ENCODE measurements at regions not wholly inside any gene's neighbourhood (a gene's known extent, or its start where the extent isn't known, plus 50 kb on each side); places are given as distances from the start of the nearest gene placed in this dataset.

- TF ChIP-seq FOXP2 (optimal IDR thresholded peaks at IDR 0.05; ENCODE audit: borderline replicate concordance, extremely low read depth, extremely low read length, insufficient read depth), result no peak
These were observed 124.7 kb upstream of the PWP1 start for GRCh38 chr12:107560899-107561285.

- TF ChIP-seq SIN3A (IDR thresholded peaks at IDR 0.05; ENCODE audit: borderline replicate concordance, insufficient read depth, low read length) (no peak), POLR2AphosphoS5 (IDR thresholded peaks at IDR 0.05; ENCODE audit: low read depth, low read length) (no peak), TAF1 (IDR thresholded peaks at IDR 0.05; ENCODE audit: borderline replicate concordance, insufficient read depth, low read length) (no peak), REST (IDR thresholded peaks at IDR 0.05; ENCODE audit: insufficient read depth in 1 of 2, low read depth in 2 of 2, low read length in 2 of 2) (no peak), FOXP2 (optimal IDR thresholded peaks at IDR 0.05; ENCODE audit: borderline replicate concordance, extremely low read depth, extremely low read length, insufficient read depth) (no peak)
These were observed 120.7 kb upstream of the PWP1 start for GRCh38 chr12:107564946-107565345.

- TF ChIP-seq POLR2AphosphoS5 (IDR thresholded peaks at IDR 0.05; ENCODE audit: low read depth, low read length) (no peak), REST (IDR thresholded peaks at IDR 0.05; ENCODE audit: insufficient read depth in 1 of 2, low read depth in 2 of 2, low read length in 2 of 2) (no peak), TAF1 (IDR thresholded peaks at IDR 0.05; ENCODE audit: borderline replicate concordance, insufficient read depth, low read length) (no peak), SIN3A (IDR thresholded peaks at IDR 0.05; ENCODE audit: borderline replicate concordance, insufficient read depth, low read length) (no peak), FOXP2 (optimal IDR thresholded peaks at IDR 0.05; ENCODE audit: borderline replicate concordance, extremely low read depth, extremely low read length, insufficient read depth) (no peak)
These were observed 120.0 kb upstream of the PWP1 start for GRCh38 chr12:107565551-107565950.

- no peak for TF ChIP-seq FOXP2 (optimal IDR thresholded peaks at IDR 0.05; ENCODE audit: borderline replicate concordance, extremely low read depth, extremely low read length, insufficient read depth)
- TF ChIP-seq TAF1 (IDR thresholded peaks at IDR 0.05; ENCODE audit: borderline replicate concordance, insufficient read depth, low read length), result no peak
- TF ChIP-seq REST (IDR thresholded peaks at IDR 0.05; ENCODE audit: insufficient read depth in 1 of 2, low read depth in 2 of 2, low read length in 2 of 2), result no peak
- TF ChIP-seq POLR2AphosphoS5 (IDR thresholded peaks at IDR 0.05; ENCODE audit: low read depth, low read length), result no peak
- TF ChIP-seq SIN3A (IDR thresholded peaks at IDR 0.05; ENCODE audit: borderline replicate concordance, insufficient read depth, low read length), result no peak
These were observed 117.6 kb upstream of the PWP1 start for GRCh38 chr12:107567876-107568619.

GRCh38 chr12:107568718-107569117 lies 116.9 kb upstream of the PWP1 start:
- no peak for TF ChIP-seq REST (IDR thresholded peaks at IDR 0.05; ENCODE audit: insufficient read depth in 1 of 2, low read depth in 2 of 2, low read length in 2 of 2)
- no peak for TF ChIP-seq SIN3A (IDR thresholded peaks at IDR 0.05; ENCODE audit: borderline replicate concordance, insufficient read depth, low read length)
- no peak for TF ChIP-seq TAF1 (IDR thresholded peaks at IDR 0.05; ENCODE audit: borderline replicate concordance, insufficient read depth, low read length)
- TF ChIP-seq POLR2AphosphoS5 (IDR thresholded peaks at IDR 0.05; ENCODE audit: low read depth, low read length), result no peak
- TF ChIP-seq FOXP2 (optimal IDR thresholded peaks at IDR 0.05; ENCODE audit: borderline replicate concordance, extremely low read depth, extremely low read length, insufficient read depth), result no peak
